WTC11 (cell line): ENCODE measurements at regions not wholly inside any gene's neighbourhood (a gene's known extent, or its start where the extent isn't known, plus 50 kb on each side); places are given as distances from the start of the nearest gene placed in this dataset.

Source experiments
- ATAC-seq: fragments of 200-7000 bp; cut with Tn5 transposase; 2 replicates; pipeline ENCODE4 v1.10.0; 2021; ENCODE audit warnings: mild to moderate bottlenecking, moderate library complexity
- CTCF ChIA-PET: fragments of 300-600 bp; sonication (Branson Sonifier 250); formaldehyde crosslinking; loops from one replicate; lab custom pipeline; 2021; ENCODE audit warnings: antibody characterized with exemption; lab: Charles Lee
- POLR2A ChIA-PET: fragments of 350-600 bp; sonication (Branson Sonifier 250); formaldehyde crosslinking; loops from one replicate; lab custom pipeline; 2021; ENCODE audit warnings: antibody characterized with exemption; lab: Charles Lee
- DNase-seq: peaks from one replicate; pipeline ENCODE4 v3.0.0; 2021; ENCODE audit warnings: low spot score
- H3K27ac Mint-ChIP-seq: 2 replicates; pipeline ENCODE4 v1.8.0; 2021; ENCODE audit warnings: mixed read lengths
- H3K27me3 Mint-ChIP-seq: 2 replicates; pipeline ENCODE4 v1.8.0; 2021; ENCODE audit warnings: low read depth, mild to moderate bottlenecking, moderate library complexity, mixed read lengths
- H3K36me3 Mint-ChIP-seq: 2 replicates; pipeline ENCODE4 v1.8.0; 2021; ENCODE audit warnings: mixed read lengths
- H3K4me1 Mint-ChIP-seq: 2 replicates; pipeline ENCODE4 v1.8.0; 2022; ENCODE audit warnings: mixed read lengths
- H3K4me3 Mint-ChIP-seq: 2 replicates; pipeline ENCODE4 v1.8.0; 2021; ENCODE audit warnings: mild to moderate bottlenecking, moderate library complexity, mixed read lengths
- H3K9me3 Mint-ChIP-seq: 2 replicates; pipeline ENCODE4 v1.8.0; 2021; ENCODE audit warnings: mixed read lengths
- ATF6 ChIP-seq: sonication (generic); formaldehyde crosslinking; IDR thresholded peaks from 2 replicates; pipeline ENCODE4 v1.8.1; 2023; ENCODE audit warnings: mild to moderate bottlenecking, missing genetic modification reagents
- CREB1 ChIP-seq: sonication (generic); formaldehyde crosslinking; IDR thresholded peaks from 2 replicates; pipeline ENCODE4 v1.8.0; 2023; ENCODE audit warnings: mild to moderate bottlenecking, missing genetic modification reagents
- ETV6 ChIP-seq: sonication (generic); formaldehyde crosslinking; IDR thresholded peaks from 2 replicates; pipeline ENCODE4 v1.8.1; 2022; ENCODE audit warnings: mild to moderate bottlenecking, missing genetic modification reagents
- FOXJ3 ChIP-seq: sonication (generic); formaldehyde crosslinking; IDR thresholded peaks from 2 replicates; pipeline ENCODE4 v1.9.0; 2021; ENCODE audit warnings: missing genetic modification reagents, mild to moderate bottlenecking, borderline replicate concordance
- GABPB1 ChIP-seq: sonication (generic); formaldehyde crosslinking; IDR thresholded peaks from 2 replicates; pipeline ENCODE4 v1.8.1; 2023; ENCODE audit warnings: mild to moderate bottlenecking, missing genetic modification reagents
- GTF2I ChIP-seq: fragments of 250-450 bp; sonication (Bioruptor Pico); conservative IDR thresholded peaks from 2 replicates; pipeline ENCODE4 v1.4.0; 2021; ENCODE audit warnings: mild to moderate bottlenecking
- HMGA2 ChIP-seq: fragments of 250-450 bp; sonication (Bioruptor Pico); IDR thresholded peaks from 2 replicates; pipeline ENCODE4 v1.4.0; 2021; ENCODE audit warnings: mild to moderate bottlenecking, moderate library complexity
- IRF2 ChIP-seq: sonication (generic); formaldehyde crosslinking; IDR thresholded peaks from 2 replicates; pipeline ENCODE4 v1.8.0; 2022; ENCODE audit warnings: low read depth, missing genetic modification reagents, borderline replicate concordance
- KAT7 ChIP-seq: sonication (generic); formaldehyde crosslinking; IDR thresholded peaks from 2 replicates; pipeline ENCODE4 v1.8.1; 2023; ENCODE audit warnings: missing genetic modification reagents, mild to moderate bottlenecking, borderline replicate concordance
- NFE2L1 ChIP-seq: sonication (generic); formaldehyde crosslinking; IDR thresholded peaks from 2 replicates; pipeline ENCODE4 v1.8.1; 2023; ENCODE audit warnings: missing genetic modification reagents
- NR3C1 ChIP-seq: sonication (generic); formaldehyde crosslinking; conservative IDR thresholded peaks from 2 replicates; pipeline ENCODE4 v1.8.1; 2023; ENCODE audit warnings: low read depth, mild to moderate bottlenecking, missing genetic modification reagents
- OVOL2 ChIP-seq: fragments of 250-450 bp; sonication (Bioruptor Pico); IDR thresholded peaks from 2 replicates; pipeline ENCODE4 v1.9.0; 2021; ENCODE audit warnings: mild to moderate bottlenecking, borderline replicate concordance
- PREB ChIP-seq: sonication (generic); formaldehyde crosslinking; IDR thresholded peaks from 2 replicates; pipeline ENCODE4 v1.8.1; 2022; ENCODE audit warnings: mild to moderate bottlenecking, missing genetic modification reagents, moderate library complexity, borderline replicate concordance
- SOX15 ChIP-seq: fragments of 250-450 bp; sonication (Bioruptor Pico); IDR thresholded peaks from 2 replicates; pipeline ENCODE4 v1.9.0; 2021; ENCODE audit warnings: mild to moderate bottlenecking
- TP53 ChIP-seq: sonication (generic); formaldehyde crosslinking; IDR thresholded peaks from 2 replicates; pipeline ENCODE4 v1.8.1; 2023; ENCODE audit warnings: mild to moderate bottlenecking, missing genetic modification reagents
- ZNF232 ChIP-seq: sonication (generic); formaldehyde crosslinking; IDR thresholded peaks from 2 replicates; pipeline ENCODE4 v1.8.0; 2022; ENCODE audit warnings: mild to moderate bottlenecking, missing genetic modification reagents
- ZNF263 ChIP-seq: sonication (generic); formaldehyde crosslinking; IDR thresholded peaks from 2 replicates; pipeline ENCODE4 v1.8.1; 2022; ENCODE audit warnings: low read depth, mild to moderate bottlenecking, moderate library complexity, missing genetic modification reagents
- ZNF423 ChIP-seq: fragments of 250-450 bp; sonication (Bioruptor Pico); IDR thresholded peaks from 2 replicates; pipeline ENCODE4 v2.1.2; 2022; ENCODE audit warnings: mild to moderate bottlenecking, moderate library complexity
- TF ChIP-seq, protein P1 (sequence below): sonication (generic); formaldehyde crosslinking; IDR thresholded peaks from 2 replicates; pipeline ENCODE4 v1.8.0; 2022; ENCODE audit warnings: mild to moderate bottlenecking, missing genetic modification reagents
- TF ChIP-seq, protein P2 (sequence below): sonication (generic); formaldehyde crosslinking; IDR thresholded peaks from 2 replicates; pipeline ENCODE4 v1.8.0; 2022; ENCODE audit warnings: mild to moderate bottlenecking, missing genetic modification reagents
- TF ChIP-seq, protein P3 (sequence below): sonication (generic); formaldehyde crosslinking; IDR thresholded peaks from 2 replicates; pipeline ENCODE4 v1.8.0; 2022; ENCODE audit warnings: missing genetic modification reagents

GRCh38 chr1:227427411-227427810 lies 109.1 kb upstream of the CDC42BPA start:
- Mint-ChIP-seq H3K27ac (no peak overlapping the region), H3K36me3 (0 out of 2 replicates have a peak, but pooled peaks cover 3% of the 10 kb centered on the region), H3K4me1 (peaks cover 26% of the 10 kb centered on the region), H3K27me3 (no peaks in the 10 kb centered on the region; the same call in 1 of the 2 replicates), H3K9me3 (peaks cover 5% of the 10 kb centered on the region), H3K4me3 (no peak overlapping the region)
- ATAC-seq (no peak), DNase-seq (no peak)
- TF ChIP-seq PREB (no peak), GABPB1 (CRISPR knock-in tag) (no peak), ATF6 (no peak), KAT7 (no peak), ZNF263 (CRISPR knock-in tag) (no peak), NR3C1 (CRISPR knock-in tag) (no peak), ZNF423 (no peak), CREB1 (no peak), GTF2I (CRISPR knock-in tag) (no peak), HMGA2 (no peak), ETV6 (CRISPR knock-in tag) (no peak)
- TF ChIP-seq, protein P1, sequence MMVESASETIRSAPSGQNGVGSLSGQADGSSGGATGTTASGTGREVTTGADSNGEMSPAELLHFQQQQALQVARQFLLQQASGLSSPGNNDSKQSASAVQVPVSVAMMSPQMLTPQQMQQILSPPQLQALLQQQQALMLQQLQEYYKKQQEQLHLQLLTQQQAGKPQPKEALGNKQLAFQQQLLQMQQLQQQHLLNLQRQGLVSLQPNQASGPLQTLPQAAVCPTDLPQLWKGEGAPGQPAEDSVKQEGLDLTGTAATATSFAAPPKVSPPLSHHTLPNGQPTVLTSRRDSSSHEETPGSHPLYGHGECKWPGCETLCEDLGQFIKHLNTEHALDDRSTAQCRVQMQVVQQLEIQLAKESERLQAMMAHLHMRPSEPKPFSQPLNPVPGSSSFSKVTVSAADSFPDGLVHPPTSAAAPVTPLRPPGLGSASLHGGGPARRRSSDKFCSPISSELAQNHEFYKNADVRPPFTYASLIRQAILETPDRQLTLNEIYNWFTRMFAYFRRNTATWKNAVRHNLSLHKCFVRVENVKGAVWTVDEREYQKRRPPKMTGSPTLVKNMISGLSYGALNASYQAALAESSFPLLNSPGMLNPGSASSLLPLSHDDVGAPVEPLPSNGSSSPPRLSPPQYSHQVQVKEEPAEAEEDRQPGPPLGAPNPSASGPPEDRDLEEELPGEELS (CRISPR knock-in tag): no peak
- TF ChIP-seq, protein P2, sequence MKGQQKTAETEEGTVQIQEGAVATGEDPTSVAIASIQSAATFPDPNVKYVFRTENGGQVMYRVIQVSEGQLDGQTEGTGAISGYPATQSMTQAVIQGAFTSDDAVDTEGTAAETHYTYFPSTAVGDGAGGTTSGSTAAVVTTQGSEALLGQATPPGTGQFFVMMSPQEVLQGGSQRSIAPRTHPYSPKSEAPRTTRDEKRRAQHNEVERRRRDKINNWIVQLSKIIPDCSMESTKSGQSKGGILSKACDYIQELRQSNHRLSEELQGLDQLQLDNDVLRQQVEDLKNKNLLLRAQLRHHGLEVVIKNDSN (CRISPR knock-in tag): no peak
- ChIA-PET CTCF (no interaction called here), POLR2A (no interaction called here)

DNA sequence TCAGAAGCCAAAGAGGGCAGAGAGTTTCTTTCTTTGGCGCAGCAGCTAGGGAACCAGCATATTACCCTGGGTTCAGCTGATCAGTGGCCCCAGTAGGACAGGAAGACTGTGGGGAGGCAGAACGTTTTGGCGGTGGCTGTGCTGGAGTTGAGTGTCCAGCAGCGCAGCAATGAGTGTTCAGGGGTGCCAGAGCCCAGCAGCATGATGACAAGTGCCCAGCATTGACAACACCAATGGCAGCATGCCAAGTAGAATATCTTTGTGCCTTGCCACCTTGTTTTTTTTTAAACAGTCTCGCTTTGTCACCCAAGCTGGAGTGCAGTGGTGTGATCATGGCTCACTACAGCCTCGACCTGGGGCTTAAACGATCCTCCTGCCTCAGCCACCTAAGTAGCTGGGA lies 106.7 kb upstream of the CDC42BPA start:
- no peak for ATAC-seq
- Mint-ChIP-seq H3K4me3 (no peak overlapping the region), H3K4me1 (peaks cover 17% of the 10 kb centered on the region), H3K27ac (no peak overlapping the region), H3K9me3 (peaks cover 5% of the 10 kb centered on the region), H3K27me3 (no peaks in the 10 kb centered on the region), H3K36me3 (0 out of 2 replicates have a peak, but pooled peaks cover 3% of the 10 kb centered on the region)
- POLR2A ChIA-PET: no interaction called here
- CTCF ChIA-PET: no interaction called here
- no peak for DNase-seq
- TF ChIP-seq SOX15 (CRISPR knock-in tag) (no peak), FOXJ3 (CRISPR knock-in tag) (no peak), TP53 (CRISPR knock-in tag) (no peak), GABPB1 (CRISPR knock-in tag) (no peak), OVOL2 (CRISPR knock-in tag) (no peak), ZNF232 (CRISPR knock-in tag) (no peak), IRF2 (CRISPR knock-in tag) (no peak), NFE2L1 (no peak)
- TF ChIP-seq, protein P3, sequence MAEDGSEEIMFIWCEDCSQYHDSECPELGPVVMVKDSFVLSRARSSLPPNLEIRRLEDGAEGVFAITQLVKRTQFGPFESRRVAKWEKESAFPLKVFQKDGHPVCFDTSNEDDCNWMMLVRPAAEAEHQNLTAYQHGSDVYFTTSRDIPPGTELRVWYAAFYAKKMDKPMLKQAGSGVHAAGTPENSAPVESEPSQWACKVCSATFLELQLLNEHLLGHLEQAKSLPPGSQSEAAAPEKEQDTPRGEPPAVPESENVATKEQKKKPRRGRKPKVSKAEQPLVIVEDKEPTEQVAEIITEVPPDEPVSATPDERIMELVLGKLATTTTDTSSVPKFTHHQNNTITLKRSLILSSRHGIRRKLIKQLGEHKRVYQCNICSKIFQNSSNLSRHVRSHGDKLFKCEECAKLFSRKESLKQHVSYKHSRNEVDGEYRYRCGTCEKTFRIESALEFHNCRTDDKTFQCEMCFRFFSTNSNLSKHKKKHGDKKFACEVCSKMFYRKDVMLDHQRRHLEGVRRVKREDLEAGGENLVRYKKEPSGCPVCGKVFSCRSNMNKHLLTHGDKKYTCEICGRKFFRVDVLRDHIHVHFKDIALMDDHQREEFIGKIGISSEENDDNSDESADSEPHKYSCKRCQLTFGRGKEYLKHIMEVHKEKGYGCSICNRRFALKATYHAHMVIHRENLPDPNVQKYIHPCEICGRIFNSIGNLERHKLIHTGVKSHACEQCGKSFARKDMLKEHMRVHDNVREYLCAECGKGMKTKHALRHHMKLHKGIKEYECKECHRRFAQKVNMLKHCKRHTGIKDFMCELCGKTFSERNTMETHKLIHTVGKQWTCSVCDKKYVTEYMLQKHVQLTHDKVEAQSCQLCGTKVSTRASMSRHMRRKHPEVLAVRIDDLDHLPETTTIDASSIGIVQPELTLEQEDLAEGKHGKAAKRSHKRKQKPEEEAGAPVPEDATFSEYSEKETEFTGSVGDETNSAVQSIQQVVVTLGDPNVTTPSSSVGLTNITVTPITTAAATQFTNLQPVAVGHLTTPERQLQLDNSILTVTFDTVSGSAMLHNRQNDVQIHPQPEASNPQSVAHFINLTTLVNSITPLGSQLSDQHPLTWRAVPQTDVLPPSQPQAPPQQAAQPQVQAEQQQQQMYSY (CRISPR knock-in tag): no peak
